ENCODE measurements at regions not wholly inside any gene's neighbourhood (a gene's known extent, or its start where the extent isn't known, plus 50 kb on each side); places are given as distances from the start of the nearest gene placed in this dataset.
"Not testable (repeated sequence)": the region's sequence is repeated elsewhere in the genome, so short reads cannot be mapped to it uniquely, and the experiment has no call there.

DNA sequence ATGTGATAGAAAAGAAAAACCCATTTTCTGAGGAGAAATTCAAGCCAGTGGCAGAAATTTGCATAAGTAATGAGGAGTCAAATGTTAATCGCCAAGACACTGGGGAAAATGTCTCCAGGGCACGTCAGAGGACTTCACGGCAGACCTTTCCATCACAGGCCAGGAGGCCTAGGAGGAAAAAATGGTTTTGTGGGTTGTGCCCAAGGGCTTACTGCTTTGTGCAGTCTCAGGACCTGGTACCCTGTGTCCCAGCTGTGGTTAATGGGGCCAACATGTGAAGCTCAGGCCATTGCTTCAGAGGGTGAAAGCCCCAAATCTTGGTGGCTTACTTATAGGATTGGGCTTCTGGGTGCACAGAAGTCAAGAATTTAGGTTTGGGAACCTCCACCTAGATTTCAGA, 54.8 kb upstream of the ADAMTS2 start:
- no peak for DNase-seq
- H3K9me3 ChIP-seq, result no peaks in the 10 kb centered on the region
- H3K36me3 ChIP-seq (ENCODE audit: low read depth, missing control alignments), result no peaks in the 10 kb centered on the region
- no peak overlapping the region for H3K4me3 ChIP-seq
- no peaks in the 10 kb centered on the region for H3K27me3 ChIP-seq
- TF ChIP-seq CTCF (IDR thresholded peaks at IDR 0.05), result no peak
- TF ChIP-seq POLR2A (IDR thresholded peaks at IDR 0.05), result no peak
- 46 to 55% methylated on average over 3 of the region's 3 CpGs for WGBS, 2 donors
- H3K4me1 ChIP-seq, result no peaks in the 10 kb centered on the region
- intact Hi-C loops (cut with DNase I; ENCODE audit: low total_unique reads), result no loop called here
- H3K27ac ChIP-seq, result no peak overlapping the region

- H3K27ac ChIP-seq; H3K4me3 ChIP-seq; DNase-seq; H3K9me3 ChIP-seq; intact Hi-C loops (cut with DNase I; ENCODE audit: low total_unique reads); H3K4me1 ChIP-seq; H3K36me3 ChIP-seq (ENCODE audit: low read depth, missing control alignments); H3K27me3 ChIP-seq: not testable (repeated sequence)
- WGBS, 2 donors, result 78 to 91% methylated on average over 2 of the region's 2 CpGs
Measured at GRCh38 chr5:179399327-179399726, 54.1 kb upstream of the ADAMTS2 start.

GRCh38 chr5:179397516-179397915, 52.3 kb upstream of the ADAMTS2 start:
- Histone ChIP-seq H3K4me1 (no peaks in the 10 kb centered on the region), H3K4me3 (no peak overlapping the region), H3K36me3 (ENCODE audit: low read depth, missing control alignments) (no peaks in the 10 kb centered on the region), H3K9me3 (no peaks in the 10 kb centered on the region), H3K27me3 (no peaks in the 10 kb centered on the region), H3K27ac (no peak overlapping the region)
- intact Hi-C loops (cut with DNase I; ENCODE audit: low total_unique reads), result no loop called here
- TF ChIP-seq POLR2A (IDR thresholded peaks at IDR 0.05) (no peak), CTCF (IDR thresholded peaks at IDR 0.05) (no peak)
- no peak for DNase-seq
- WGBS, 2 donors, result 36 to 48% methylated on average over 3 of the region's 3 CpGs

Small RNAs in the stretch of these regions (small RNA-seq; reads per million reads assigned to genes)
- 0 reads per million in 2 donors for gene RF00015
